ENCODE measurements at regions not wholly inside any gene's neighbourhood (a gene's known extent, or its start where the extent isn't known, plus 50 kb on each side); places are given as distances from the start of the nearest gene placed in this dataset.
"Not testable (repeated sequence)": the region's sequence is repeated elsewhere in the genome, so short reads cannot be mapped to it uniquely, and the experiment has no call there.

GRCh38 chr16:77488652-77489051 is 53.8 kb upstream of the ADAMTS18 start:
- DNase-seq = no peak

- DNase-seq = no peak
Measured at GRCh38 chr16:77491091-77491490, 56.3 kb upstream of the ADAMTS18 start.

GRCh38 chr16:77496934-77497333 is 62.1 kb upstream of the ADAMTS18 start:
- DNase-seq = no peak

- DNase-seq = no peak
Measured at GRCh38 chr16:77499373-77500285, 64.8 kb upstream of the ADAMTS18 start.

- DNase-seq = no peak
Measured at GRCh38 chr16:77500286-77500598, 65.4 kb upstream of the ADAMTS18 start.

GRCh38 chr16:77500934-77501664 is 66.3 kb upstream of the ADAMTS18 start:
- DNase-seq = no peak

- DNase-seq = no peak
Measured at GRCh38 chr16:77502448-77502847, 67.6 kb upstream of the ADAMTS18 start.

- not testable (repeated sequence) for DNase-seq
Measured at GRCh38 chr16:77506492-77506891, 71.7 kb upstream of the ADAMTS18 start.

- no peak for DNase-seq
Measured at GRCh38 chr16:77509051-77509450, 74.2 kb upstream of the ADAMTS18 start.

- no peak for DNase-seq
Measured at GRCh38 chr16:77509796-77510195, 75.0 kb upstream of the ADAMTS18 start.

GRCh38 chr16:77511053-77511452 is 76.2 kb upstream of the ADAMTS18 start:
- DNase-seq = no peak

GRCh38 chr16:77514500-77515220 is 79.8 kb upstream of the ADAMTS18 start:
- no peak for DNase-seq

- not testable (repeated sequence) for DNase-seq
Measured at GRCh38 chr16:77525226-77525625, 90.4 kb upstream of the ADAMTS18 start.

- no peak for DNase-seq
Measured at GRCh38 chr16:77531752-77532151, 96.9 kb upstream of the ADAMTS18 start.

GRCh38 chr16:77536809-77537208 is 102.0 kb upstream of the ADAMTS18 start:
- DNase-seq = no peak

- no peak for DNase-seq
Measured at GRCh38 chr16:77539421-77540034, 104.7 kb upstream of the ADAMTS18 start.

GRCh38 chr16:77540646-77541045 is 105.8 kb upstream of the ADAMTS18 start:
- no peak for DNase-seq

GRCh38 chr16:77541165-77541564 is 106.3 kb upstream of the ADAMTS18 start:
- no peak for DNase-seq

- DNase-seq = no peak
Measured at GRCh38 chr16:77548151-77548550, 113.3 kb upstream of the ADAMTS18 start.

GRCh38 chr16:77548766-77549165 is 113.9 kb upstream of the ADAMTS18 start:
- no peak for DNase-seq

GRCh38 chr16:77549876-77550275 is 115.0 kb upstream of the ADAMTS18 start:
- DNase-seq = no peak

GRCh38 chr16:77551357-77551756 is 116.5 kb upstream of the ADAMTS18 start:
- DNase-seq = no peak

- no peak for DNase-seq
Measured at GRCh38 chr16:77553130-77553529, 118.3 kb upstream of the ADAMTS18 start.

Measured in NCI-H524 treated with DMSO at 0.1 percent for 48 hours (cell line).